Breast epithelium (tissue), 4 donors: ENCODE measurements at regions not wholly inside any gene's neighbourhood (a gene's known extent, or its start where the extent isn't known, plus 50 kb on each side); places are given as distances from the start of the nearest gene placed in this dataset.
A peak's percentile ranks its signal among the peaks of the same experiment; 100 is the strongest.

Experiments used
- DNase-seq, 2 donors: peaks; one replicate each; pipeline ENCODE4 v3.0.0-alpha.2; 2019; ENCODE audit warnings: low spot score in 2 of 2
- H3K27ac ChIP-seq, 2 donors: fragments of 200-600 bp; sonication (generic) in 1 of 2; one replicate each; pipeline ENCODE4 v1.5.1; 2016 to 2019; ENCODE audit warnings: mild to moderate bottlenecking in 1 of 2
- H3K27me3 ChIP-seq, 2 donors: fragments of 200-600 bp; sonication (generic) in 1 of 2; one replicate each; pipeline versions ENCODE4 v1.5.1 to v1.6.0; 2017 to 2019; ENCODE audit warnings: control low read depth in 1 of 2, mild to moderate bottlenecking in 1 of 2
- H3K36me3 ChIP-seq: fragments of 200-600 bp; one replicate; pipeline ENCODE4 v1.5.1; 2019
- H3K4me1 ChIP-seq, 2 donors: fragments of 200-600 bp; sonication (generic); one replicate each; pipeline ENCODE4 v1.5.1; 2016 to 2019; ENCODE audit warnings: control low read depth in 1 of 2
- H3K4me3 ChIP-seq, 3 donors: fragments of 200-600 bp; sonication (generic); 1 replicate in 2 of 3; 2 replicates in 1 of 3; pipeline ENCODE4 v1.5.1; 2016 to 2019; ENCODE audit warnings: mild to moderate bottlenecking in 3 of 3, moderate library complexity in 2 of 3
- H3K9me3 ChIP-seq, 2 donors: fragments of 200-600 bp; sonication (generic) in 1 of 2; one replicate each; pipeline ENCODE4 v1.5.1; 2016 to 2019; ENCODE audit warnings: control low read depth in 1 of 2
- POLR2A ChIP-seq: fragments of 450-650 bp; IDR thresholded peaks from one replicate; pipeline ENCODE4 v1.6.1; 2016; ENCODE audit warnings: antibody characterized with exemption, mild to moderate bottlenecking, moderate library complexity
- POLR2AphosphoS5 ChIP-seq, 3 donors: sonication (generic); formaldehyde crosslinking; IDR thresholded peaks; one replicate each; pipeline ENCODE4 v1.6.1; 2017; ENCODE audit warnings: antibody characterized with exemption in 3 of 3
- intact Hi-C: fragments of 100-400 bp; cut with DNase I; formaldehyde crosslinking; loops from one replicate; pipeline ENCODE4 v1.15.1; 2023; ENCODE audit warnings: low total_unique reads
- TF ChIP-seq, protein P1 (sequence below), 3 donors: fragments of 450-650 bp; IDR thresholded peaks; one replicate each; pipeline ENCODE4 v1.5.1; 2016 to 2017; ENCODE audit warnings: antibody characterized with exemption in 3 of 3, mild to moderate bottlenecking in 3 of 3, moderate library complexity in 3 of 3

DNA sequence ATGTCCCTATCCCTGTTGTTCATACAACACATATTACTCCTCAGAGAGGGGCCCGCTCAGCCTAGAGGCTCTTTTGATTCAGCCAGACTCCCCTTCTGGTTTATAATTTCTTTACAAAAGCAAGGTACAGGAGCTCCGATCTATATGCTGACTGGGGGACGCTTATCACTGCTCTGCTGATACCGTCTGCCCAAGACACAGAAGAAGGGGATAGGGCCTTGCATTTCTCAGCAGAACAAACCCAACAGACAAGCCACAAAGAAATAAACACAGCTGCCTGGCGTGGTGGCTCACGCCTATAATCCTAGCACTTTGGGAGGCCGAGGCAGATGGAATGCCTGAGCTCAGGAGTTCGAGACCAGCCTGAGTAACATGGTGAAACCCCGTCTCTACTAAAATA lies 109.9 kb upstream of the AKIP1 start:
- Histone ChIP-seq H3K4me1 (no peaks in the 10 kb centered on the region), H3K4me3 (no peak overlapping the region), H3K36me3 (no peaks in the 10 kb centered on the region), H3K27me3 (no peaks in the 10 kb centered on the region), H3K27ac (no peak overlapping the region), H3K9me3 (no peaks in the 10 kb centered on the region)
- TF ChIP-seq, protein P1, sequence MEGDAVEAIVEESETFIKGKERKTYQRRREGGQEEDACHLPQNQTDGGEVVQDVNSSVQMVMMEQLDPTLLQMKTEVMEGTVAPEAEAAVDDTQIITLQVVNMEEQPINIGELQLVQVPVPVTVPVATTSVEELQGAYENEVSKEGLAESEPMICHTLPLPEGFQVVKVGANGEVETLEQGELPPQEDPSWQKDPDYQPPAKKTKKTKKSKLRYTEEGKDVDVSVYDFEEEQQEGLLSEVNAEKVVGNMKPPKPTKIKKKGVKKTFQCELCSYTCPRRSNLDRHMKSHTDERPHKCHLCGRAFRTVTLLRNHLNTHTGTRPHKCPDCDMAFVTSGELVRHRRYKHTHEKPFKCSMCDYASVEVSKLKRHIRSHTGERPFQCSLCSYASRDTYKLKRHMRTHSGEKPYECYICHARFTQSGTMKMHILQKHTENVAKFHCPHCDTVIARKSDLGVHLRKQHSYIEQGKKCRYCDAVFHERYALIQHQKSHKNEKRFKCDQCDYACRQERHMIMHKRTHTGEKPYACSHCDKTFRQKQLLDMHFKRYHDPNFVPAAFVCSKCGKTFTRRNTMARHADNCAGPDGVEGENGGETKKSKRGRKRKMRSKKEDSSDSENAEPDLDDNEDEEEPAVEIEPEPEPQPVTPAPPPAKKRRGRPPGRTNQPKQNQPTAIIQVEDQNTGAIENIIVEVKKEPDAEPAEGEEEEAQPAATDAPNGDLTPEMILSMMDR (IDR thresholded peaks at IDR 0.05): no peak
- TF ChIP-seq POLR2A (no peak), POLR2AphosphoS5 (IDR thresholded peaks at IDR 0.05) (no peak)
- intact Hi-C loops: loop anchor here (10.0 kb wide), 1 partner anchor 86 kb away; no protein-coding TSS in a partner anchor
- no peak for DNase-seq

DNA sequence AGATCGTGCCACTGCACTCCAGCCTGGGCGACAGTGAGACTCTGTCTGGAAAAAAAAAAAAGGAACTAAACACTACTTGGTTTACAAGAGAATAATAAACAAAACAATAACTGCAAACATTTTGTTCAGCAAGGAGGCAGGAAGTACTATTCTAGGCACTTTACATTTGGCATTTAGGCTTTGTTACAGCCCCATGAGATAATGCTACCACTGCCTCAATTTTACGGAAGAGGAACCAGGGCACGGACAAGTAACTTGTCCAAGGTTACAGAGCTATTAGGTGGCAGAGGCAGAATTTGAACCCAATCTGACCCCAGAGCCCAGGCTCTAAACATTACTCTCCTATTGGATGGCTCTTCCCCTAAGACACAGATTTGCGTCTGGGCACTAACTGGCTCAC lies 108.7 kb upstream of the AKIP1 start:
- no peaks in the 10 kb centered on the region for H3K36me3 ChIP-seq
- H3K4me1 ChIP-seq: no peaks in the 10 kb centered on the region
- intact Hi-C loops: loop anchor here (10.0 kb wide), 1 partner anchor 87 kb away; no protein-coding TSS in a partner anchor

DNA sequence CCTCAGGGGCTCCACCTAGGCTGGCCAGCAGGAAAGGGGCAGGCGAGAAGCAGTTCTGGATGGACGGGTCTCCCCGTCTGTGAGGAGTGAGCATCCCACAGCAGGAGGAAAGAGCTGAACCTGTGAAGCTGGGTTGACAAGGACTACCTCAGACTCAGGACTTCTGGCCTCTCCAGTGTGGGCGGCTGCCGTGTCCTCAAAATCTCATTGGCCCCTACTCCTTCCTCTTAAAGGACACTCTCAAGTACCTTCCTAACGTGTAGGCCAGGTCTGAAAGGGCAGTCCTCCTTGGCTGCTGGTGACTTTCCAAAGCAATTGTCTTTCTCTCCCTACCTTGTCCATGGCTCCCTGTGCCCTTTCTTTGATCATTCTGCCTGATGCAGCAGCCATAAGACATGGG lies 107.0 kb upstream of the AKIP1 start:
- DNase-seq: no peak

More for the DNA sequence above, 108.7 kb upstream of the AKIP1 start:
- H3K9me3 ChIP-seq: no peaks in the 10 kb centered on the region
- DNase-seq: no peak
- TF ChIP-seq POLR2A: no peak
- TF ChIP-seq, protein P1 (IDR thresholded peaks at IDR 0.05): no peak
- TF ChIP-seq POLR2AphosphoS5 (IDR thresholded peaks at IDR 0.05): no peak
- no peak overlapping the region for H3K4me3 ChIP-seq
- H3K27me3 ChIP-seq: no peaks in the 10 kb centered on the region
- H3K27ac ChIP-seq: peak overlapping the region in 1 of 2 donors; percentile 7

DNA sequence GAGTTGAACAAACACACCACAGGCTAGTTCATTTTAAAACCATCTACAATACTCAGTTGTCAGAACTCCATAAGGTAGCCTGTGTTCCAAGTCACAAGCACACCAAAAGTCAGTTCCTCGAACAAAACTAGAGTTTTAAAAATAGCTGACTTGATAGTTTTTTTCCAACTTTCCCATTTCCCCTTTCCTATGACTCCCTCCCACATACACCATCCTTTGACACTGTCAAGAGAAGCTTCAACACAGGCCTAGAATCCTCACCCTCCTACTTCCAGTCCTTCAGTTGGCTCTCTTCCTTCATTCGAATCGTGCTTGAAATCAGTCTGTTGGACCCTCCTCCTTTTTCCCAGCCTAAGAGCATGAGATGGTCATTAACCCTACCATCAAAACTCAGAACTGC lies 105.7 kb upstream of the AKIP1 start:
- no peak for TF ChIP-seq POLR2AphosphoS5 (IDR thresholded peaks at IDR 0.05)
- no peak for TF ChIP-seq POLR2A
- TF ChIP-seq, protein P1 (IDR thresholded peaks at IDR 0.05): no peak
- no peaks in the 10 kb centered on the region for H3K27me3 ChIP-seq
- intact Hi-C loops: loop anchor here (10.0 kb wide), 1 partner anchor 90 kb away; no protein-coding TSS in a partner anchor
- H3K9me3 ChIP-seq: no peaks in the 10 kb centered on the region
- H3K27ac ChIP-seq: peak overlapping the region; percentile 87 to 95
- no peak for DNase-seq
- H3K36me3 ChIP-seq: no peaks in the 10 kb centered on the region
- H3K4me1 ChIP-seq: peaks cover 0 to 9% of the 10 kb centered on the region in 2 donors
- H3K4me3 ChIP-seq: peak overlapping the region in 1 of 3 donors; percentile 43

More for the DNA sequence above, 107.0 kb upstream of the AKIP1 start:
- TF ChIP-seq POLR2AphosphoS5 (IDR thresholded peaks at IDR 0.05) (no peak), POLR2A (no peak)
- TF ChIP-seq, protein P1 (IDR thresholded peaks at IDR 0.05): no peak
- Histone ChIP-seq H3K27ac (peak overlapping the region; percentile 32 to 48), H3K27me3 (no peaks in the 10 kb centered on the region), H3K9me3 (no peaks in the 10 kb centered on the region), H3K36me3 (no peaks in the 10 kb centered on the region), H3K4me3 (no peak overlapping the region), H3K4me1 (peaks cover 0 to 9% of the 10 kb centered on the region in 2 donors)
- intact Hi-C loops: loop anchor here (10.0 kb wide), 1 partner anchor 89 kb away; no protein-coding TSS in a partner anchor

DNA sequence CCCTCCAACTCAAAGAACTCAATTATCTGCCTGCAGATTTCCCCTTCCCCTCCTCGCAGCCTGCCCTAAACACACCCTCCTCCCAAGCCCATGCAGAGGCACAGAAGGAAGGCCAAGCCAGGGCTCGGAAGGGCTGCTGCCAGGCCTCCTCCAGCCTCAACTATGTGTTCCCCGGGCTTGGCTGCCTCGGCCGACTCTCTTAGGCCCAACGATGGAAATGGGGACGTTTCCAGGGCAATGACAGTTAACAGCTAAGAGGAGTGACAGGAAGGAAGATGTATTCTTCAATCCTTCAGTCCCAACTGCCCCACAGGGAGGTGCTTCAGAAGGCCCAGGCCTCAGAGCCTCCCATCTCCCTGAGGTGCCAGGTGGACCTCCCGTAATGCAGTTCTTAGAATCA lies 104.0 kb upstream of the AKIP1 start:
- Histone ChIP-seq H3K27me3 (no peaks in the 10 kb centered on the region), H3K36me3 (no peaks in the 10 kb centered on the region), H3K4me1 (peaks cover 6 to 9% of the 10 kb centered on the region in 2 donors), H3K4me3 (peak overlapping the region; percentile 7 to 73 (median 61)), H3K9me3 (no peaks in the 10 kb centered on the region), H3K27ac (peak overlapping the region; percentile 95)
- TF ChIP-seq POLR2A: no peak
- TF ChIP-seq, protein P1 (IDR thresholded peaks at IDR 0.05): no peak
- no peak for TF ChIP-seq POLR2AphosphoS5 (IDR thresholded peaks at IDR 0.05)
- no peak for DNase-seq
- intact Hi-C loops: loop anchor here (10.0 kb wide), 1 partner anchor 92 kb away; no protein-coding TSS in a partner anchor
